ENCODE measurements at regions not wholly inside any gene's neighbourhood (a gene's known extent, or its start where the extent isn't known, plus 50 kb on each side); places are given as distances from the start of the nearest gene placed in this dataset.

DNA sequence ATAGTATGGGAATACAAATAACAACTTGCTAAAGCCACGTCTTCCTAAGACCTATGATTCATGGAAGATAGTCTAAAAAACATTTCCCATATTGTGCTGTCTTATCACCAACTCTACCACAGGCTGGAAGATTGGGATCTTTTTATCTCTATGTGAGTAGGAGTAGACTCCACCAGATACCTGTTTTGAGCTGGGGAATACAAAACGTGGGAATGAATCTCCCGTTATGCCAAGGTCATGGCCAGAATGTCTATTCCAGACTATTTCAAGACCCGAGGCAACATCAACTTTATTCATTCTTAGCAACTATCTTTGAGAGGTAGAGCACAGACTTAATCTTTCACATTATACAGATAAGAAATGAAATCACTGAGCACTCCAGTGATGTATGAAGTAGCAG lies 2350.9 kb upstream of the WWC1 start:
- no peak overlapping the region for H3K4me3 ChIP-seq (ENCODE audit: low read length)
- no peak for DNase-seq (ENCODE audit: low read depth)
- TF ChIP-seq CTCF (IDR thresholded peaks at IDR 0.05; ENCODE audit: insufficient read depth, low read depth, low read length, missing control alignments) = no peak

DNA sequence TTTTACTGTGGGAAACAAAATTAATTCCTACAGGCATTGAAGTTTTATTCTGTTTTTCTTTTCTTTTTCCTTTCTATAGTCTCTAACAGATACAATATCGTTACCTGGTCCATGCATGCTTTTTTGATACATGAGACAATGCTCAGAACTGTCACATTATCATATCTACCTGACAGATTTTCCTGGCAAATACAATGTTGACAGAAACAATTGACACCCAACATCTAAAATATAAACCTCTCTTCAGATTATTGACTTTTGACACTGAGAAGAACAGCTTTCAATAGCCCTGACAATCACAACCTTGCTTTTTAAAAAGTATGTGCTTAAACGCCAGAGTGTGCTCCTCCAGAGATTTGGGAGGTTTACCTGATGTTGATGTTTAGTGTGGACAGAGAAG lies 2334.6 kb upstream of the WWC1 start:
- no peak overlapping the region for H3K4me3 ChIP-seq (ENCODE audit: low read length)
- TF ChIP-seq CTCF (IDR thresholded peaks at IDR 0.05; ENCODE audit: insufficient read depth, low read depth, low read length, missing control alignments) = no peak
- no peak for DNase-seq (ENCODE audit: low read depth)

DNA sequence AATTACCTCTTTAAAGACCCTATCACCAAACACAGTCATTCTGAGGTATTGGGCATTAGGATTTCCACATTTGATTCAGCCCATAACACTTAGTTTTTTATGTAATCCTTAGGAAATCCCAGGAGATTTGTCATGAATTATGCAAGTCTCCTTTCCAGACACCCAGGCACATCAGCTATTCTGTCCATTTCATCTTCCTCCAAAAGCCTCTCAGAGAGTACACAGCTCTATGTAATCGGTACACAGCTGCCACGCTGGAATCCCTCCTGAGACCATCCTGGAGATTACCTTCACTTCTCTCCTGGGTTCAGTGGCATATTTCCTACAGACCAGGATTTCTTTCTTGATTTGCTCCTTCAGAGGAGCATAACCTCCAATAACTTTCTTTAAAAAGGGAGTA lies 2309.8 kb upstream of the WWC1 start:
- DNase-seq (ENCODE audit: low read depth) = no peak
- TF ChIP-seq CTCF (IDR thresholded peaks at IDR 0.05; ENCODE audit: insufficient read depth, low read depth, low read length, missing control alignments) = no peak
- H3K4me3 ChIP-seq (ENCODE audit: low read length) = no peak overlapping the region

DNA sequence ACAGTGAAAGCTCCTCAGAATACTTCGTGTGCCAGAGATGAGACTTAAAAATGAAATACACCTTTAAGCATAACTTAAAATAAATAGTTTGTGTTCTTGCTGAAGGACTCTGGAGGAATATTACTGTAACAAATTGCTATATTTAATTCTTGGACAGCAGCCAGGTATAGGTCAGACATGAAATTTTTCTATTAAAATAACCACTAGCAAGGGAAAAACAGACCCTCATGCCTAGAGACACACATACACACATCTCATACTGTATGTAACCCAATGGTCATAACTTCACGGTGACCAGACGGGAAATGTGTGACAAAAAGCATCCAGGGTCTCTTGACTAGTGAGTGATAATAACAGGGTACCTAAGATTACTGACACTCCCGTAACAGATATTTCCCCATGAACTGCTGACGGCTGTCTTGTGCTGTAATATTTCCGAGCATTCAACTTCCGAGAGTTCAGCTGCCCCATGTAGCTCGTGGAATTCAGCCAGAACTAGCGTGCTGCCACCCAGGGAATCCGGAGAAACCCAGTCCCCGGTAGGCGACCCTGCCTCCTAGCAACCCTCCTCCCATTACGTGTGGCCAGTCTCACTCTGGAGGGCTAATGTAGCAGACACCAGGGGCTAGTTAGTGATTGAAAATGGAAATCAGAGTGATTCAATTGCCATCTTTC lies 2295.1 kb upstream of the WWC1 start:
- TF ChIP-seq CTCF (IDR thresholded peaks at IDR 0.05; ENCODE audit: insufficient read depth, low read depth, low read length, missing control alignments) = no peak
- no peak for DNase-seq (ENCODE audit: low read depth)
- no peak overlapping the region for H3K4me3 ChIP-seq (ENCODE audit: low read length)

- no peak for TF ChIP-seq CTCF (IDR thresholded peaks at IDR 0.05; ENCODE audit: insufficient read depth, low read depth, low read length, missing control alignments)
- DNase-seq (ENCODE audit: low read depth) = no peak
- H3K4me3 ChIP-seq (ENCODE audit: low read length) = no peak overlapping the region
Observed at GRCh38 chr5:165999693-166000320, 2291.6 kb upstream of the WWC1 start.

DNA sequence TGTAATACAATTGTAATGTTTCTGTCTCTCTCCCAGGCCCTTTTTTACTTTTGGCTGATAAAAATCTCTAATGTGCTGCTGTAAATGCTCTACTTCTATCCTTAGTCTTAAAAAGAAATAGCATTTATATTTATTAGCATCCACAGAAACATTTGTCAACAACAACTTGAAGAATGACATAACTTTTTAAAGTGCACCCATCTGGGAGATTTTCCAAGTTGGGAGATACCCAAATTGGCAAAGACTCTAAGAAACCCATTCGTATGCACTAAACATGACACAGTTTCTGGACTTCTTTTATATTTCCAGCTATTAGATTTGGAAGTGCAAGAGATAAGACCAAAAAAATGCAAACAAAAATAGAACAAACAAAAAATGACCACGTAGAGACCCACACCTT lies 2287.4 kb upstream of the WWC1 start:
- no peak for DNase-seq (ENCODE audit: low read depth)
- no peak overlapping the region for H3K4me3 ChIP-seq (ENCODE audit: low read length)
- TF ChIP-seq CTCF (IDR thresholded peaks at IDR 0.05; ENCODE audit: insufficient read depth, low read depth, low read length, missing control alignments) = no peak

DNA sequence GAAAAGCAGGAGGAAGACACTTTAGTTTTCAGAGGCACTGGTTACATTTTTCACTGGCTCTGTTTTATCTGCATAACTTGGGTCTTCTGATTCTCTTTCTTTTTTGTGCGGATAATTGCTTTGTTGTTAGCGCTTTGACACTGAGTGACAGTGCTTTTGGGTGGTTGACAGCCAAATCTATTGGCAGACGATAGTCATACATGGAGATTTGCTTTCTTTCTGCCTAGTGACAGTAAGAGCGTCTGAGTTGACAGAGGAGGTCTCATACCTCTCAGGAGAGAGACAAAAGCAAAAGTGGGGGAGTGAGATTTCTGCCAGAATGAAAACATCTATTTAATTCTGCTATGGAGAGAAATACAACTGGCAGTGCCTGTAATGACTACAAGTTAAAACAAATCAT lies 2278.0 kb upstream of the WWC1 start:
- TF ChIP-seq CTCF (IDR thresholded peaks at IDR 0.05; ENCODE audit: insufficient read depth, low read depth, low read length, missing control alignments) = no peak
- DNase-seq (ENCODE audit: low read depth) = no peak
- no peak overlapping the region for H3K4me3 ChIP-seq (ENCODE audit: low read length)
